ENCODE measurements at regions not wholly inside any gene's neighbourhood (a gene's known extent, or its start where the extent isn't known, plus 50 kb on each side); places are given as distances from the start of the nearest gene placed in this dataset.

DNA sequence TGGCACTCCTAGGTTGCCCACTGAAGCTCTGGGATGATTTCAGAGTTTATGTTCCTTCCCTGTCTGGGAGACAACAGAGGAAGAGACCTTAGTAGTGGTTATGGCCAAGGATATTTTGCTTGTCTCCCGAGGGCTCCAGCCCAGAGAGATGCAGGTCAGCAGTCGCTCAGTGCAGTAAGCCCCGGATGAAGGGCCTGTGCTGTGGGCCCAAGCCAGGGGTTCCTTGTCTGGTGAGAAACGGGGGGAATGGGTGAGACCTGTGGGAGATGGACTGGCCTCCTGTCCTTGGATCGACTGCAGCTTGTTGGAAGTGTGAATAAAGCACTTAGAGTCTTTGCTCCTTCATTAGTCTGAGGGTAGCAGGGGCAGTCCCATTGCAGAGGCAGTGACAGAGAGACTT lies 260.7 kb upstream of the RIOK2 start:
- no peaks in the 10 kb centered on the region for H3K36me3 ChIP-seq (ENCODE audit: insufficient read depth, low read depth, low read length)
- no peaks in the 10 kb centered on the region for H3K27me3 ChIP-seq (ENCODE audit: insufficient read depth, low read length)
- no peak overlapping the region for H3K9ac ChIP-seq (ENCODE audit: low read depth, low read length)
- H3K4me1 ChIP-seq (ENCODE audit: insufficient read depth, low read length), result no peaks in the 10 kb centered on the region
- H3K27ac ChIP-seq (ENCODE audit: low read length), result no peak overlapping the region
- H3K9me3 ChIP-seq (ENCODE audit: insufficient read depth, low read depth, low read length), result no peaks in the 10 kb centered on the region
- no peak overlapping the region for H3K4me3 ChIP-seq (ENCODE audit: low read length)

DNA sequence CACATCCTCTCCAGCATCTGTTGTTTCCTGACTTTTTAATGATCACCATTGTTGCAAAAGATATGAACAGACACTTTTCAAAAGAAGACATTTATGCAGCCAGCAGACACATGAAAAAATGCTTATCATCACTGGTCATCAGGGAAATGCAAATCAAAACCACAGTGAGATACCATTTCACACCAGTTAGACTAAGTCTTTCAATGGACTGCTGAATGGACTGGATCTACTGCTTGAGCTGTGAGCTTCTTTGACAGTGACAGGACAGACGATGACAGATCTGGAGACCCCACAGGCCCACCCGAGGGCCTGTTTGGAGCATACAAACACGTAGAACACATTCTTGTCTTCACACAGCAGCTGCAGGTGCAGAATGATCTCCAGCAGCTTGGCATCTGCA lies 266.1 kb upstream of the RIOK2 start:
- H3K27me3 ChIP-seq (ENCODE audit: insufficient read depth, low read length), result no peaks in the 10 kb centered on the region
- no peaks in the 10 kb centered on the region for H3K36me3 ChIP-seq (ENCODE audit: insufficient read depth, low read depth, low read length)
- H3K4me3 ChIP-seq (ENCODE audit: low read length), result no peak overlapping the region
- no peaks in the 10 kb centered on the region for H3K9me3 ChIP-seq (ENCODE audit: insufficient read depth, low read depth, low read length)
- 0 out of 2 replicates have a peak, but pooled peaks cover 9% of the 10 kb centered on the region for H3K4me1 ChIP-seq (ENCODE audit: insufficient read depth, low read length)
- H3K9ac ChIP-seq (ENCODE audit: low read depth, low read length), result no peak overlapping the region
- H3K27ac ChIP-seq (ENCODE audit: low read length), result no peak overlapping the region

DNA sequence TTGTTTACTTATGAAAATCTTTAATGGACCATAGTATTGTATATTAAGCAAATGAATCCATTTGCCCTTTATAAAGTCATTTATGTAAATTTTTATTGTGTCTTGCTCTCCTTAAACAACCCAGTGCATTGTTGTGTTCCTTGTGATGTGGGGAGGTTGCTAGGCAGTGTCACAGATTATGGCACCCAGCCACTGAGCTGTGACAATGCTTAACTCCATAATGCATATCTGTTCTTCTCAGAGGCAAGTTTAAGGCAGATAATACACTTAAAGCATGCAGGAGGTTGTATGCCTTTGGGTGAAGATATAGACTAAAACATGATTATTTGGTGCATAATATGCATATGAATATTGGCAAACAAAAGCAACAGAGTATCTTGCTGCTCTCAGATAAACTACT lies 269.6 kb upstream of the RIOK2 start:
- Histone ChIP-seq H3K4me3 (ENCODE audit: low read length) (no peak overlapping the region), H3K36me3 (ENCODE audit: insufficient read depth, low read depth, low read length) (no peaks in the 10 kb centered on the region), H3K4me1 (ENCODE audit: insufficient read depth, low read length) (0 out of 2 replicates have a peak, but pooled peaks cover 9% of the 10 kb centered on the region), H3K9ac (ENCODE audit: low read depth, low read length) (no peak overlapping the region), H3K27ac (ENCODE audit: low read length) (no peak overlapping the region), H3K9me3 (ENCODE audit: insufficient read depth, low read depth, low read length) (no peaks in the 10 kb centered on the region), H3K27me3 (ENCODE audit: insufficient read depth, low read length) (no peaks in the 10 kb centered on the region)

DNA sequence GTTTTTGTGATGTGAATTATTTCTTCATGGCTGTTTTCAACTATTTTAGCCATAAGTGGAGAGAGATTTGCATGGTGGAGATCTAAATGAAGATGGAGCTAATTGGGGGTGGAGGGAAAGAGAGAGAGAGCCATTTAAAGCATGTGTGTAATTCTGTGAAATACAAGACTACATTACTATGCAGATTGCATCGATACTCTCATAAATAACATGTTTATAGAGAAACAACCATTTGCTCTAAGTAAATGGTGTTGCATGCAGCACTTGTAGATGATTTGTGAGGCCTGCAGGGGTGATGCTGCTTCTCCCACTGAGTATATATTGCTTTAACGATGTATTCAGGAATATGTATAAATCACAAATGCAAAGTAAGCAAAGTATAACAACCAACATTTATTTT lies 270.2 kb upstream of the RIOK2 start:
- Histone ChIP-seq H3K9me3 (ENCODE audit: insufficient read depth, low read depth, low read length) (no peaks in the 10 kb centered on the region), H3K27me3 (ENCODE audit: insufficient read depth, low read length) (no peaks in the 10 kb centered on the region), H3K4me1 (ENCODE audit: insufficient read depth, low read length) (0 out of 2 replicates have a peak, but pooled peaks cover 9% of the 10 kb centered on the region), H3K27ac (ENCODE audit: low read length) (no peak overlapping the region), H3K9ac (ENCODE audit: low read depth, low read length) (no peak overlapping the region), H3K4me3 (ENCODE audit: low read length) (no peak overlapping the region), H3K36me3 (ENCODE audit: insufficient read depth, low read depth, low read length) (no peaks in the 10 kb centered on the region)

DNA sequence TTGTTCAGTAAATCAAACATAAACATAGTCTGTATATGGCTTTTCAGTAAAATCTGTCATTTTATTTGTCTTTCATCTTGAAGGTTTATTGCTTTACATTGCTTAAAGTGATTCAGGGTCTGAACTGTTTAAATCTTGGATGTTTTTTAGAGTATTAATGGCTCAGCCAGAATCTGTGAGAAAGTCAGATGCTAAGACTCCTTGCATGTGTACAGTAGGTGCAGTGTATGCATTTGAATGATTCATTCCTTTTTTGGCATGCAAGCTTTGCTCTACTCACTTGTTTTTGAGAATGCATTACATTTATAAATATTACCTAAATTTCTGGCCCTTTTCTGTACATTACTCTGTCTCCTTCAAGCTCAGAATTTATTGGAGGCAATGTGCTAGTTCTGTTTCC lies 271.0 kb upstream of the RIOK2 start:
- Histone ChIP-seq H3K4me1 (ENCODE audit: insufficient read depth, low read length) (0 out of 2 replicates have a peak, but pooled peaks cover 9% of the 10 kb centered on the region), H3K27ac (ENCODE audit: low read length) (no peak overlapping the region), H3K27me3 (ENCODE audit: insufficient read depth, low read length) (no peaks in the 10 kb centered on the region), H3K9ac (ENCODE audit: low read depth, low read length) (no peak overlapping the region), H3K36me3 (ENCODE audit: insufficient read depth, low read depth, low read length) (no peaks in the 10 kb centered on the region), H3K4me3 (ENCODE audit: low read length) (no peak overlapping the region), H3K9me3 (ENCODE audit: insufficient read depth, low read depth, low read length) (no peaks in the 10 kb centered on the region)

DNA sequence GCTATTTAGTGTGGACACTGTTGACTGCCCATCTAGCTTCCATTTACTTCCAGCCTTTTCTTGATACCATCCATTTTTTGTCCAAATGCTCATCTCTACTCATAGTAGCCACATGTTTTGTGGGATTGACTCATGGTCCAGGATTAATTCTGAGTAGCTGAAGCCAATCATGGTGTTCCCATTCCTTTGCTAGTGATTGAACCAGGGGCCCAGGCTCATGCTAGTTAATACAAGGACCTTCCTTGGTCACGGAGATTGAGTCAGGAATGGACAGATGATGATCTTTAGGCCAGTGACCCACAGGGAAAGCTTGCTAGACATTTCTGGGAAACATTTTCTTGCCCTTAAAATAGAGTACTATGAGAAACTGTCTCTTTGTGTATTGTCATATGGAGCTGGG lies 272.9 kb upstream of the RIOK2 start:
- H3K27ac ChIP-seq (ENCODE audit: low read length), result no peak overlapping the region
- no peak overlapping the region for H3K9ac ChIP-seq (ENCODE audit: low read depth, low read length)
- H3K4me3 ChIP-seq (ENCODE audit: low read length), result no peak overlapping the region
- no peaks in the 10 kb centered on the region for H3K27me3 ChIP-seq (ENCODE audit: insufficient read depth, low read length)
- no peaks in the 10 kb centered on the region for H3K36me3 ChIP-seq (ENCODE audit: insufficient read depth, low read depth, low read length)
- H3K4me1 ChIP-seq (ENCODE audit: insufficient read depth, low read length), result 0 out of 2 replicates have a peak, but pooled peaks cover 9% of the 10 kb centered on the region
- H3K9me3 ChIP-seq (ENCODE audit: insufficient read depth, low read depth, low read length), result no peaks in the 10 kb centered on the region

DNA sequence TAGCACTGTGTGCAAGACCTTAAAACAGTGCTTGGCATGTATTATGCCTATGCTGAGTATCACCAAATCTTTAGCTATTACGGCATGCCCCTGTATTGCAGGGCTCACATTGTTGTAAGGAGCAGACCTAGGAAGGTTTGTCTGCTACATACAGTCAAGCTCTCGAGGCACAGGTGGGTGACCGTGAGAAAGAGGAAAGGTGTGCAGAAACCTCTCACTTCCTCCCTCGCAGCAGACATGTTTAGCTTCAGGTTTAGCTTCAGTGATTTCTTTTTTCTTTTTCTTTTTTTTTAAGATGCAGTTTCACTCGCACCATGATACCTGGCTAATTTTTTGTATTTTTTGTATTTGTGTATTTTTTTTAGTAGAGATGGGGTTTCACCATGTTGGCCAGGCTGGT lies 275.8 kb upstream of the RIOK2 start:
- Histone ChIP-seq H3K36me3 (ENCODE audit: insufficient read depth, low read depth, low read length) (no peaks in the 10 kb centered on the region), H3K9me3 (ENCODE audit: insufficient read depth, low read depth, low read length) (no peaks in the 10 kb centered on the region), H3K4me1 (ENCODE audit: insufficient read depth, low read length) (no peaks in the 10 kb centered on the region), H3K27me3 (ENCODE audit: insufficient read depth, low read length) (no peaks in the 10 kb centered on the region), H3K4me3 (ENCODE audit: low read length) (no peak overlapping the region), H3K9ac (ENCODE audit: low read depth, low read length) (no peak overlapping the region), H3K27ac (ENCODE audit: low read length) (no peak overlapping the region)

DNA sequence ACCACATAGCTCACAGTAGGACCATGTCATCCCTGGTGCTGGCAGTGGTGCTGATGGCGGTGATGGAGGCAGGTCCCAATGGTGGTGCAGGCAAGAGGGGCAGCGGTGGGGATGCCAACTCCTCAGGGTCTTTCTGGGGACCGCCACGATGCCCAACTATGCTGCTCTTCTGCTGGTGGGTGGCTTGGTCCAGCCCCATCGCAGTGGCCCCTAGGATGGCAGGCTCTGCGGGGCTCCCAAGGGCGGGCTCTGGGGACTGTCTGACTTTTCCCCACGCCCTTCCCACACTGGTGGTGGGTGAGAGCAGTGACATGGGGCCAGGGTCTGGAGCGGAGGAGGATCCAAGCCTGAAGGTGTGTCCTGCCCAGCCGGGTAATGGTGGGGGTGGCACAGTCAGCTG lies 288.9 kb upstream of the RIOK2 start:
- Histone ChIP-seq H3K4me1 (ENCODE audit: insufficient read depth, low read length) (no peaks in the 10 kb centered on the region), H3K36me3 (ENCODE audit: insufficient read depth, low read depth, low read length) (no peaks in the 10 kb centered on the region), H3K9me3 (ENCODE audit: insufficient read depth, low read depth, low read length) (peaks cover 12% of the 10 kb centered on the region; the same call in 1 of the 2 replicates), H3K27me3 (ENCODE audit: insufficient read depth, low read length) (no peaks in the 10 kb centered on the region), H3K27ac (ENCODE audit: low read length) (no peak overlapping the region), H3K9ac (ENCODE audit: low read depth, low read length) (no peak overlapping the region), H3K4me3 (ENCODE audit: low read length) (no peak overlapping the region)

DNA sequence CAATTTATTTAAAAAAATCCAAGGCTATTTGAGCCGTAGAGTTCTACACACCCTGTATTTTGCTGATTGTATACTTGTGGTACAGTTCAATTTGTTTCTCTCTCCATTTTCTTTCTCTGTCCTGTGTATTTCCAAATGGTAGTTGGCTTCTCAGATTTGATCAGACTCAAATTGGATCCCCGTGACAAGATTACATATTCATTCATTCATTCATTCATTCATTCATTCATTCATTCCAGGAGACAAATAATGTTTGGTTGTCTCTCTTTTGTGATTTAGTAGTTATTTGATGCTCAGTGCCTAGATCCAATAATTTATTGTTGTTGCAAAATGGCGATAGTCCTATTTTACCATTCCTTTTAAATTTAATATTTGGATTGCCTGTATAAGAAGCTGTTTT lies 292.8 kb upstream of the RIOK2 start:
- no peaks in the 10 kb centered on the region for H3K4me1 ChIP-seq (ENCODE audit: insufficient read depth, low read length)
- no peaks in the 10 kb centered on the region for H3K36me3 ChIP-seq (ENCODE audit: insufficient read depth, low read depth, low read length)
- H3K4me3 ChIP-seq (ENCODE audit: low read length), result no peak overlapping the region
- no peaks in the 10 kb centered on the region for H3K9me3 ChIP-seq (ENCODE audit: insufficient read depth, low read depth, low read length)
- no peak overlapping the region for H3K27ac ChIP-seq (ENCODE audit: low read length)
- no peaks in the 10 kb centered on the region for H3K27me3 ChIP-seq (ENCODE audit: insufficient read depth, low read length)
- H3K9ac ChIP-seq (ENCODE audit: low read depth, low read length), result no peak overlapping the region

DNA sequence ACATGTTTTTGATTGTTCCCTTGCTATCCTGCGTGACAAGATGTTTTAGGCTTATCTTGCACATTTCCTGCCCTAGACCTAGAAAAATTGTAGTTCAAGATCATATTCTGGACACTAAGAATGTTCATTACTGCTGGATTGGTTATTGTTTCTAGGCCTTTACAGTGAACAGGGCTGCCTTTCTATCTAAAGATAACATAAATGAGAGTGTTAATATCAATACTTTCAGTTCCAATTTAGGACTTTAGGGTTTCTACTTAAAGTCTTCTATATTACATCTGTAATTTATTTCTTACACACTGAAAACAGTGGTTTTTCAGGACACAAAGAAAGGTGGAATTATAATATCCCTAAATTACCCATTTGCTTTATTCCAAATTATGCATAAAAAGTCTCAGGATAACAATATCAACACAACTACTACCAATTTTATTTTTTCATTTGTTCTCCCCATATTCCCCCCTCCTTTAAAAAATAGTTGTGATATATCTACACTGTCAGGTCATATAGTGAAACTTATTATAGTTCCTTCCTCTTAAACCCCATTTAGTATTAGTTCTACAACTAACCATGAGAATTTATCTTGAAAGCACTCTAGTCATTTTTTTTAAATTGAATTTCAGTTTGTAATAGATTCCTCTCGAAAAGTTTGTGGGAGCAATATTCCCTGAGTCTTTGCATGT lies 293.9 kb upstream of the RIOK2 start:
- Histone ChIP-seq H3K4me1 (ENCODE audit: insufficient read depth, low read length) (no peaks in the 10 kb centered on the region), H3K27ac (ENCODE audit: low read length) (no peak overlapping the region), H3K9me3 (ENCODE audit: insufficient read depth, low read depth, low read length) (no peaks in the 10 kb centered on the region), H3K9ac (ENCODE audit: low read depth, low read length) (no peak overlapping the region), H3K27me3 (ENCODE audit: insufficient read depth, low read length) (no peaks in the 10 kb centered on the region), H3K36me3 (ENCODE audit: insufficient read depth, low read depth, low read length) (no peaks in the 10 kb centered on the region), H3K4me3 (ENCODE audit: low read length) (no peak overlapping the region)

DNA sequence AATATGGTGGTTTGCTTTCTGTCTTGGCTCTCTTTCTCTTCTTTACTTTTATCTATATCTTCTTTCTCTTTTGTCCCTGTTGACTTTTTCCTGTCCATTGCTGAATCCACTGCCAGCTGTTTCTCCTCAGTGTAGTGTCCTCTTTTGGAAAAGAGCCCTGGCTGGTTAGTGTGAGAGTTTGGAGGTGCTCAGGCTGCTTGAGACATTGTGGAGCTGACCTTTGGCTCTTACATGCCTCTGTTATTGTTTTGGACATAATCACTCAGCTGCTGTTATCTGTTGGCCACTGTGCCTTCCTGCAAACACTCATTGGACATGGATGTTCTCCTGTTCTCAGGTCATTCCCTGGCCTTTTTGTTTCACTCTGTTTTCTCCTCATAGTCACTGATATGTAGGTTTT lies 295.4 kb upstream of the RIOK2 start:
- Histone ChIP-seq H3K27ac (ENCODE audit: low read length) (no peak overlapping the region), H3K36me3 (ENCODE audit: insufficient read depth, low read depth, low read length) (no peaks in the 10 kb centered on the region), H3K4me1 (ENCODE audit: insufficient read depth, low read length) (no peaks in the 10 kb centered on the region), H3K27me3 (ENCODE audit: insufficient read depth, low read length) (no peaks in the 10 kb centered on the region), H3K9ac (ENCODE audit: low read depth, low read length) (no peak overlapping the region), H3K4me3 (ENCODE audit: low read length) (no peak overlapping the region), H3K9me3 (ENCODE audit: insufficient read depth, low read depth, low read length) (no peaks in the 10 kb centered on the region)

DNA sequence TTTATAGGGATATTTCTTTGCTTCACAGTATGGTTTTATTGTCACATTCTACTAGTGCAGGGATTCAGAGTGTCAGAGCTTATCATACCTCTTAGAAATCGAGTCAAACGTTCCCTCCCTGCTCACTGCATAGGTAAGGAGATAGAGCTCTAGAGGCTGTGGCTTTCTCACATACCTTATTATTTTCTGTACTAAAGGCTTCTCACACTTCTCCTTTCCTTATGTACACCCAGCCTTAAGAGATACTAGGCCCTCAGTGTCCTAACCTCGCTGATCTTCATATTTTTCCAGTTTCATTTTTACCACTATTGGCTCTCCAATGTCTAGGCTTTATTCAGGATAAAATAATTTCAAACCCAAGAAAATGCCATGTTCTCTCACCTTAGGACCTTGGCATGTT lies 297.3 kb upstream of the RIOK2 start:
- H3K9ac ChIP-seq (ENCODE audit: low read depth, low read length), result no peak overlapping the region
- H3K27me3 ChIP-seq (ENCODE audit: insufficient read depth, low read length), result no peaks in the 10 kb centered on the region
- H3K9me3 ChIP-seq (ENCODE audit: insufficient read depth, low read depth, low read length), result no peaks in the 10 kb centered on the region
- no peaks in the 10 kb centered on the region for H3K4me1 ChIP-seq (ENCODE audit: insufficient read depth, low read length)
- no peaks in the 10 kb centered on the region for H3K36me3 ChIP-seq (ENCODE audit: insufficient read depth, low read depth, low read length)
- H3K27ac ChIP-seq (ENCODE audit: low read length), result no peak overlapping the region
- no peak overlapping the region for H3K4me3 ChIP-seq (ENCODE audit: low read length)
